ENCODE measurements at regions not wholly inside any gene's neighbourhood (a gene's known extent, or its start where the extent isn't known, plus 50 kb on each side); places are given as distances from the start of the nearest gene placed in this dataset.
A peak's percentile ranks its signal among the peaks of the same experiment; 100 is the strongest.

DNA sequence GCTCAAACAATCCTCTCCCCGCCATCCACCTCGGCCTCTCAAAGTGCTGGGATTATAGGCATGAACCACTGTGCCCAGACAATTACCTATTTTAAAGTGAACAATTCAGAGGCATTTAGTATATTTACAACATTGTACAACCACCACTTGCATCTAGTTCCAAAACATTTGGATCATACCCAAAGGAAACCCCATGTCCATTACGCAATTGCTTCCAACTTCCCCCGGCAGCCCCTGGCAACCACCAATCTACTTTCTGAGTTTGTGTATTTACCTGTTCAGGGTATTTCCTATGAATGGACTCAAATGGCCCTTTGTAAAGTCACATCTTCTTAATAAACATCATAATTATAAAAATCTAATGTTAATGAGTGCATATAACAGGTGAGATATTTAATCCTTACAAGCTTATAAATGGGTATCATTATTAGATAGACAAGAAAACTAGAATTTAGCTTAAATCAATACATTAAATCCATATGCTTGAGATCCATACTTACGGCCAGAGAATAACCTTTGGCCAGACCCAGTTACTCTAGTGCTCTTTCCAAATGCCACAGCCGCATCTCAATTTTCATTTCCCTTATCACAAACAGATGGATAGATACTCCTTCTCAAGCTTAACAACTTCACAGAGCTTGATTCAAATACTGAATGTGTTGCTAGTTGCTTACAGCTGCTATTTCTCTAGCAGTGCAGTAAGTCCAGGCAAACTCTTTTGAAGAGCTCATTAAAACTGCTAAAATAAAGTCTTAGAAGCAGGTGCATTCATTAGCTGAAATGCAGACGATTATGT is 133.4 kb upstream of the MKLN1 start:
- intact Hi-C loops (cut with DNase I), result no loop called here
- Histone ChIP-seq H3K9me3 (no peaks in the 10 kb centered on the region), H3K27ac (no peak overlapping the region), H3K4me3 (no peak overlapping the region), H3K4me1 (no peaks in the 10 kb centered on the region), H3K27me3 (no peaks in the 10 kb centered on the region), H3K36me3 (no peaks in the 10 kb centered on the region)
- DNase-seq, result no peak
- 49% methylated on average over 6 of the region's 7 CpGs for WGBS (ENCODE audit: insufficient coverage, low coverage, low lambda C conversion rate, missing lambda C conversion rate)
- TF ChIP-seq, protein P1, sequence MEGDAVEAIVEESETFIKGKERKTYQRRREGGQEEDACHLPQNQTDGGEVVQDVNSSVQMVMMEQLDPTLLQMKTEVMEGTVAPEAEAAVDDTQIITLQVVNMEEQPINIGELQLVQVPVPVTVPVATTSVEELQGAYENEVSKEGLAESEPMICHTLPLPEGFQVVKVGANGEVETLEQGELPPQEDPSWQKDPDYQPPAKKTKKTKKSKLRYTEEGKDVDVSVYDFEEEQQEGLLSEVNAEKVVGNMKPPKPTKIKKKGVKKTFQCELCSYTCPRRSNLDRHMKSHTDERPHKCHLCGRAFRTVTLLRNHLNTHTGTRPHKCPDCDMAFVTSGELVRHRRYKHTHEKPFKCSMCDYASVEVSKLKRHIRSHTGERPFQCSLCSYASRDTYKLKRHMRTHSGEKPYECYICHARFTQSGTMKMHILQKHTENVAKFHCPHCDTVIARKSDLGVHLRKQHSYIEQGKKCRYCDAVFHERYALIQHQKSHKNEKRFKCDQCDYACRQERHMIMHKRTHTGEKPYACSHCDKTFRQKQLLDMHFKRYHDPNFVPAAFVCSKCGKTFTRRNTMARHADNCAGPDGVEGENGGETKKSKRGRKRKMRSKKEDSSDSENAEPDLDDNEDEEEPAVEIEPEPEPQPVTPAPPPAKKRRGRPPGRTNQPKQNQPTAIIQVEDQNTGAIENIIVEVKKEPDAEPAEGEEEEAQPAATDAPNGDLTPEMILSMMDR (IDR thresholded peaks at IDR 0.05), result no peak
- no peak for TF ChIP-seq POLR2A (IDR thresholded peaks at IDR 0.05)
- ATAC-seq, result peak in 3 of 4 donors; percentile 30 to 62 (median 40)

DNA sequence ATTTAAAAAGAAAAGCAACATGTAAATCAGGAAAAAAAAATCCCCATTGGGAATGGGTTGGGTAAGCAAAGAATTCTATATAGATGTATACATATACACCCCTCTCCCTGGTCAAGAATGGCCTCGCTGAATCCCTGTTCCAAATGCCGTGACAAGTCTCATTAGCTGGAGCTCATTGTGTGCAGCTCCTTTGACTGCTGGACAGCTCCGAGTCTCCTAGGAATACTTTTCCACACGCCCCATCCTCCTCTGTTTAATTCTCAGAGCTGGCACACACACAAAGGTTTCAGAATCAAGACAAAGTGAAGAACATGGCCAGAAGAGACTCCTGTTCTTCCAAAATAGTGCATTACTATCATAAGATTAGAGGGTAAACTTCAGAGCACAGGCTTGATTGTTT is 130.9 kb upstream of the MKLN1 start:
- no peaks in the 10 kb centered on the region for H3K9me3 ChIP-seq
- TF ChIP-seq, protein P1 (IDR thresholded peaks at IDR 0.05), result no peak
- TF ChIP-seq POLR2A (IDR thresholded peaks at IDR 0.05), result no peak
- ATAC-seq (no peak), DNase-seq (no peak)
- WGBS (ENCODE audit: insufficient coverage, low coverage, low lambda C conversion rate, missing lambda C conversion rate), result 47% methylated on average over 4 of the region's 4 CpGs
- H3K4me3 ChIP-seq, result no peak overlapping the region
- intact Hi-C loops (cut with DNase I), result no loop called here
- no peaks in the 10 kb centered on the region for H3K27me3 ChIP-seq
- H3K27ac ChIP-seq, result no peak overlapping the region
- H3K4me1 ChIP-seq, result no peaks in the 10 kb centered on the region
- no peaks in the 10 kb centered on the region for H3K36me3 ChIP-seq

DNA sequence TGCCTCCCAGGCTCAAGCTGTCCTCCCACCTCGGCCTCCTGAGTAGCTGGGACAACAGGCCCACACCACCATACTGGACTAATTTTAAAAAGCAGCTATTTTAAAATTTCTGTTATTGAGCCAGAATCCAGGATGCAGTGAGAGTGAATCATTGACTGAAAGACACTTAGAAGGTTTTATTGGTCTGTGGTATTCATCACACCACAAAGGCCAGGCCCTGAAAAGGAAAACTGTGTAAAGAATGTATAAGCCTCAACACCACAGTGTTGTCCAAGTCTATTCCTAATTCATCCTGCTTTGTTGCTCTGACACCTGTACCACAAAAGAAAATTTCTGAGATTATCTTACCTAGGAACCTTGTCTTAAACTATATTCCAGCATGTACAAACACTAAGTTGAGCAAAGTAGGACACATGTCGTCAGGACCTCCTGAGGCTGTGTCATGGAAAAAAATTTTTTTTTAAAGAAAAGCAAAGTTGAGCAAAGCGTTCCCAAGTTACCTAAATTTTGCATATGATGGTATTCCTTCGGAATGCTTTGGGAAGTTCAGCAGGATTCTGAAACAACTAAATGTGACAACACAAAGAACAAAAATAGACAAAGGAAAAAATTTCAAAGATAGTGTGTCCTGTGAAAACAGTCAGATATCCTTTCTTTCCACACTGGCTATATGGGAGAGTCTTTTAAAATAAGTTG is 129.6 kb upstream of the MKLN1 start:
- 86% methylated on average over 3 of the region's 4 CpGs for WGBS (ENCODE audit: insufficient coverage, low coverage, low lambda C conversion rate, missing lambda C conversion rate)
- Histone ChIP-seq H3K27me3 (no peaks in the 10 kb centered on the region), H3K36me3 (no peaks in the 10 kb centered on the region), H3K27ac (no peak overlapping the region), H3K4me3 (no peak overlapping the region), H3K4me1 (no peaks in the 10 kb centered on the region), H3K9me3 (no peaks in the 10 kb centered on the region)
- DNase-seq, result no peak
- TF ChIP-seq, protein P1 (IDR thresholded peaks at IDR 0.05), result no peak
- no peak for TF ChIP-seq POLR2A (IDR thresholded peaks at IDR 0.05)
- ATAC-seq, result no peak
- intact Hi-C loops (cut with DNase I), result no loop called here

DNA sequence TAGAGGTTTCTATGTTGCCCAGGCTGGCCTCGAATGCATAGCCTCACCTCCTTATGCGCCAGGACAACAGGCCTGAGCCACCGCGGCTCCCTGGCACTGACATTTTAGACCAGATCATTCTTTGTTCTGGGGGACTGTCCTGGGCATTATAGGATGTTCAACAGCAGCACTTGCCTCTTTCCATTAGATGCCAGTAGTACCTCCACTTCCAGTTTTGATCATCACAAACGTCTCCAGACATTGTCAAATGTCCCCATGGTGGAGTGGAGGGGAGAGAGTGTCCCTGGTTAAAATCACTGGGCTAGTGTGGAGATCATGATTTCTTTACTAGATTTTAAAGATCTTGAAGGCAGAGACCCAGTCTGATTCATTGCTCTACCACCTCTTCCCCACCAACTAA is 125.2 kb upstream of the MKLN1 start:
- intact Hi-C loops (cut with DNase I), result no loop called here
- Histone ChIP-seq H3K27me3 (no peaks in the 10 kb centered on the region), H3K4me1 (no peaks in the 10 kb centered on the region), H3K9me3 (no peaks in the 10 kb centered on the region), H3K4me3 (no peak overlapping the region), H3K27ac (no peak overlapping the region), H3K36me3 (no peaks in the 10 kb centered on the region)
- no CpG with 5 or more reads among the region's 5 CpGs for WGBS (ENCODE audit: insufficient coverage, low coverage, low lambda C conversion rate, missing lambda C conversion rate)
- ATAC-seq, result no peak
- TF ChIP-seq, protein P1 (IDR thresholded peaks at IDR 0.05), result no peak
- no peak for TF ChIP-seq POLR2A (IDR thresholded peaks at IDR 0.05)
- no peak for DNase-seq
